Gastrocnemius medialis (tissue), 4 donors: ENCODE measurements at regions not wholly inside any gene's neighbourhood (a gene's known extent, or its start where the extent isn't known, plus 50 kb on each side); places are given as distances from the start of the nearest gene placed in this dataset.
"Not testable (repeated sequence)": the region's sequence is repeated elsewhere in the genome, so short reads cannot be mapped to it uniquely, and the experiment has no call there.

ENCODE experiments used
- CTCF ChIP-seq, 5 experiments: fragments of 450-650 bp in 3 of 5; fragments of 200-600 bp in 2 of 5; sonication (generic) in 2 of 5; IDR thresholded peaks in 4 of 5; conservative IDR thresholded peaks in 1 of 5; 1 replicate in 4 of 5; 2 replicates in 1 of 5; pipeline ENCODE4 v1.5.1; 2016 to 2019; ENCODE audit warnings: antibody characterized with exemption in 5 of 5, mild to moderate bottlenecking in 3 of 5, moderate library complexity in 3 of 5
- POLR2A ChIP-seq, 2 donors: fragments of 450-650 bp; IDR thresholded peaks; one replicate each; pipeline ENCODE4 v1.6.1; 2017; ENCODE audit warnings: antibody characterized with exemption in 2 of 2, mild to moderate bottlenecking in 2 of 2, moderate library complexity in 2 of 2

GRCh38 chr9:81830431-81830830 is 97.8 kb upstream of the SPATA31D4 start:
- not testable (repeated sequence) for TF ChIP-seq CTCF (IDR thresholded peaks at IDR 0.05 in 4 of 5, conservative IDR thresholded peaks at IDR 0.05 in 1 of 5); POLR2A (IDR thresholded peaks at IDR 0.05)
